ENCODE measurements at regions not wholly inside any gene's neighbourhood (a gene's known extent, or its start where the extent isn't known, plus 50 kb on each side); places are given as distances from the start of the nearest gene placed in this dataset.

GRCh38 chr5:10102706-10103497 lies 146.8 kb downstream of the ATPSCKMT start:
- TF ChIP-seq PRDM10 (tag by site-specific recombination; IDR thresholded peaks at IDR 0.05) (no peak), ATF2 (tag by site-specific recombination; IDR thresholded peaks at IDR 0.05; ENCODE audit: low read depth) (no peak), GLIS1 (tag by site-specific recombination; IDR thresholded peaks at IDR 0.05) (no peak), CTCF (tag by site-specific recombination; IDR thresholded peaks at IDR 0.05) (no peak), KLF16 (tag by site-specific recombination; IDR thresholded peaks at IDR 0.05) (no peak), ZBTB7A (tag by site-specific recombination; IDR thresholded peaks at IDR 0.05; ENCODE audit: low read depth) (no peak), ZNF274 (IDR thresholded peaks at IDR 0.05; ENCODE audit: low read length) (no peak), ZNF274 (tag by site-specific recombination; IDR thresholded peaks at IDR 0.05; ENCODE audit: borderline replicate concordance) (no peak), PATZ1 (tag by site-specific recombination; IDR thresholded peaks at IDR 0.05) (no peak), REST (tag by site-specific recombination; IDR thresholded peaks at IDR 0.05) (no peak), ZNF514 (tag by site-specific recombination; IDR thresholded peaks at IDR 0.05) (no peak), KLF7 (tag by site-specific recombination; IDR thresholded peaks at IDR 0.05; ENCODE audit: borderline replicate concordance) (no peak), ZNF23 (tag by site-specific recombination; IDR thresholded peaks at IDR 0.05; ENCODE audit: borderline replicate concordance) (no peak), ZNF549 (tag by site-specific recombination; IDR thresholded peaks at IDR 0.05) (no peak), ZNF529 (tag by site-specific recombination; IDR thresholded peaks at IDR 0.05; ENCODE audit: insufficient replicate concordance) (no peak)

Measured in HEK293 (cell line).